ELF-1 (cell line): ENCODE measurements at regions not wholly inside any gene's neighbourhood (a gene's known extent, or its start where the extent isn't known, plus 50 kb on each side); places are given as distances from the start of the nearest gene placed in this dataset.

Experiments used
- DNase-seq: peaks from one replicate; pipeline ENCODE4 v3.0.0-alpha.2; 2016; ENCODE audit warnings: low read depth, low spot score

DNA sequence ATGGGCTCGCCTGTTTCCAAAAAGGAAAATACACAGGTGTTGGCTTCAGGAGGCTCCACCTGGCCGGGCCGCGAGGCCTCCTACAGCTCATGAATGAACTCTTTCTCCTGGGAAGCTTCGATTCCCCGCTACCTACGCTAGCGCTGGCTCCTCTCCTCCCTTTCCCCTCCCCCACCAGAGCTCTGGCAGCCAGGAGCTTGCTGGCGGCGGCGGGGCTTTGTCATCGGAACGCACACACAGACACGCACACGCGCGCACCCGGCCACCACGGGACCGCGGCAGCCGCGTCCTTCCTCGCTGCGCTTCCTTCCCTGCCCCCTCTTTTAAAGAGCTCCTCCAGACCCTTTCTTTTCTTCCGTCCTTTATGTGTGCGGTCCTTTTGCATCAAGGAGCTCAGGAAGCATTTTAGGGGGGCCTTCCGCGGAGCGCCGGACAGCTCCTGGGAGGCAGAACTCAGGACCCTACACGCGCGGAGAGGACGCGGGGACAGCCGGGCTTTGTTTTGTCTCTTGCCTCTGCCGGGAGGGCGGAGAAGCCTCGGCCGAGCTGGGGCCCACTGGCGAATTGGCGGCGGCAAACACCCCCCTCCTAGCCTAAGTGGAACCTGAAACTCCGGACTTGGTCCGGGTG, 70.2 kb upstream of the BCOR start:
- DNase-seq = peak; percentile 78

- DNase-seq = no peak
Measured at GRCh38 chrX:40167233-40167849, 69.6 kb upstream of the BCOR start.

- DNase-seq = peak; percentile 74
Measured at GRCh38 chrX:40166582-40166981, 68.8 kb upstream of the BCOR start.

- DNase-seq = no peak
Measured at GRCh38 chrX:40165861-40166260, 68.1 kb upstream of the BCOR start.

GRCh38 chrX:40165206-40165605, 67.4 kb upstream of the BCOR start:
- DNase-seq = peak; percentile 14

GRCh38 chrX:40164751-40165150, 67.0 kb upstream of the BCOR start:
- no peak for DNase-seq

DNA sequence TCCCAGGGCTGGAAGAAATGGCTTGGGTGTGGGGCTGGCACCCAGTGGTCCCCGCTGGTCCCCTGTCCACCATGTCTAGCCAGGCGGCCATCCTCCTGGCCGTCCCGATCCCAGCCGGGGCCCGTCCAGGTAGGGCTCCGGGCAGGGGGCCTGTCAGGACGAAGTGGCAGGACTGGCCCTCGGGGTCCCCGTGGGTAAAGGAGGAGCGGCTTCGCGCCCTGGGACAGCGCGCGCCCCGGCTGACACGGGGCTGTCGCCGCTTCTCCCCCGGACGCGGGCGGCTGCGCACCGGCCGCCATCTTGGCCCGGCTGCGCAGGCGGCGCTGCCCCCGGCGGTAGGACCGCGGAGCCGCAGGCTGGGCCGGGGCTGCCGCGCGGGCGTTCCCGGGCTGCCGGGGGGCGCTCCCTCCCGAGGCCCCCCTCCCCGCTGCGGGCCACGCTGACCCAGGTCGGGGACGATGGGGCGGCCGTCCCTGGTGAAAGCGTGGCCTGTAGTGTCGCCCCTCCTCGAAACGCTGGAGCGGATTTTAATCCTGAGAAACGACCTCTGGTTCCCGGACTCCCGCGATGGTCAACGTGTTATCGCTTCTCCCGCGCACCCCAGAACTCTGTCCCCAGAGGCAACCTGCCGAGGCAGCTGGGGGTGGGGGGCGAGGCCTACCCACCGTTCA, 60.4 kb upstream of the BCOR start:
- DNase-seq = peak; percentile 65

DNA sequence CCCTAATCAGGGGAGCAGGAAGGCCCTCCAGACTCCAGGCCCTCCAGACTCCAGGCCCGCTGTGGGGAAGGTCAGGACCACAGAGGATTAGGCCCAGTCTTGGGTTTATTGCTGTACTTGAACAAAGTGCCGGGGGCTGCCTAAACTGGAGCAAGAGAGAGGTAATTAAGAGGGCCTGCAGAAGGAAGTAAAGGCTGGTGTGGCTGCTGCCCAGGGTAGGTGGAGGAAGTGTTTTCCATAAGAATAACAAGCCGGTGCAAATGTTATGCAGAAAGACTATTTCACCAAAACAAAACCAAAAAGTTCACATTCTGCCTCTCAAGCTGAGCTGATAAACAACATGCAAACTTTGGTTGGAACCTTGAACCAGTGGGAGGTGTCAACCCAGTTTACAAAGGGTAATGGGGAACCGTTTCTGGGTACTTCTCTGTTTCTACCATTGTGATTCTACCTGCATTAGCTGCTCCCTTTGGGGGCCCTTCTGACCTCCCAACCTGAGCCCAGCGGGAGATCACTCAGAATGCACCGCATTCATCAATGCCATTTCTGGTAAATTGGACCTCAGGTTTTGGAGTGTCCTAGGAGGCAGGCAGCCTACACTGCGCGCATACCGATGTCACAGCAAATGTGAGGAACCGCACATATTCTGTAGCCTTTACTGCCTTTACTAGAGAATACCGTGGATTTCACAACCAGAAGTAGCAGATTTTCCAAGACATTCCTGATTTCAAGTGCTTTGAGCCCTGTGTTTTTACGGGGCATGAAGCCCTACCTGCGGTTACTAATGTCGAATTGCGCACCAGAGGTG, 59.7 kb upstream of the BCOR start:
- DNase-seq = peak; percentile 85

- DNase-seq = peak; percentile 80
Measured at GRCh38 chrX:40156470-40157227, 58.9 kb upstream of the BCOR start.

GRCh38 chrX:40155589-40156469, 58.1 kb upstream of the BCOR start:
- peak; percentile 67 for DNase-seq

DNA sequence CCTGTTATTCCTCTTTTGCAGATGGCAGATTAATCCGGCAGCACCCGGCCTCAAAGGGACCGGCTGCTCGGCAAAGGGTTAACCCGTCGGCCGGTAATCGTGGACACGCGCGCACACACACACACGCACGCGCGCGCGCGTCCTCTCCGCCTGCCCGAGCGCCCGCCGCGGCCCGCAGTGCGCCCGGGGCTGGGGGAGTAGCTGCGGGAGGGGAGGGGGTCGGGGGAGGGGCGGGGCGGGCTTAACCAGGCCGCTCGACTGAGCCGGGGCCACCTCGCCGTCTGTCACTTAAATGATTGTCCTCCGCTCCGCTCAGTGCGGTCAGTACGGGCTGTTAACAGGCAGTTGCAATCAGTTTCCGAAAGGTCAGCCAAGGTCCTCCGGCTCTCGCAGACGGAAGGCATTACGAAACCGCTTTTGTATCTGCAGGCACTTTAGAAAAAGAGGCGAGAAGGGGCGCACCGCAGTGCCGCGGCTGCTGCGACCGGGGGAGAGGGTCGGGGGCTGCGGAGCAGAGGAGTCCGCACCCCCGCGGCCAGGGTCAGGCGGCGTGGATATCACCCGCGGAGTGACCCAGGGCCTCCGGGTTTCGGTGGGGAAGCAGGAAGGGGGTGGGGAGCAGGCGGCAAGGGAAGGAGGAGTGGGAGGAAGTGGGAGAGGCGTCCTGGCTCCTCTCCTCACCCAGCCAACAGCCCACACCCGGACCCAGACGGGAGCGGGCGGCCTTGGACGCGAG, 57.3 kb upstream of the BCOR start:
- peak; percentile 81 for DNase-seq

GRCh38 chrX:40154250-40154852, 56.6 kb upstream of the BCOR start:
- DNase-seq = peak; percentile 60

DNA sequence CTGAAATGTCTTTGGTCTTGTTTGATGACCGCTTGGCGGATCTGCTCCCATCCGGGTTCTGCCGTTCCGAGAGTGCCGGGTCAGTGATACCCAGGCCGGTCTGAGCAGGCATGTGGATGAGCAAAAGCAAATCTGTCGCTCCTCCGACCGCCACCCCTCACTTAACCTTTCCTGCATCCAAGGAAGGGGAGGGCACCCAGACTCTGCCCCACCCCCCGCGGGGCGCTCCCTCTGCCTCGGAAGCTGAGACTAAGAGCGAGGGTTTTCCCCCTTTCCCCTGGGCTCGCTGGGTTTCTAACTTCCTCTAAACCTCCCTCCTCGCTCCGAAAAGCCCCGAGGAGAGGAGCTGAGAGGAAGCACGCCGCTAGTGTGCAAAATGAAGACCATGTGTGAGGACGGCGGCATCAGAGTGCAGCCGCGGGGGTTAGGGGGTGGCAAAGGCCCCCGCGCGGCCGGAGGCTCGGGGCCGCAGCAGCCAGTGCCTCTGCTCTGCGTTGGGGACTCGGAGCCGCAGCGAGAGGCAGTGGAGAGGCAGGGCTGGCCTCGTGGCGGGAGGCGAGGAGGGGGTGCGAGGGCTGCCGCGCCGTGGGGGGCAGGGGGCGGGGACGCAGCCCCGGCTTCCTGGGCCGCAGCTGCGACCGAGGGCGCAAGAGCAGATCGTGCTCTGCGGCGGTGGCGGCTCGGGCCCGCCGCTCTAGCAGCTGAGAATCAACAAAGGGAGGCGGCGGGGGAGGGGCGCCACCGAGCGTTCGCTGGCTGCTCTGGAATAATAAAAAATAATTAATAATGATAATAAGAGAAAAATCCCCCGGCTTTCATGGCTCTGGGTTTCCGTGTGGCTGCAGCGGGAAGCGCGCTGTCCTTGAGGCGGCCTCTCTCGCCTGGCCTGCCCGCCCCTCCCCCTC, 55.8 kb upstream of the BCOR start:
- DNase-seq = peak; percentile 64

DNA sequence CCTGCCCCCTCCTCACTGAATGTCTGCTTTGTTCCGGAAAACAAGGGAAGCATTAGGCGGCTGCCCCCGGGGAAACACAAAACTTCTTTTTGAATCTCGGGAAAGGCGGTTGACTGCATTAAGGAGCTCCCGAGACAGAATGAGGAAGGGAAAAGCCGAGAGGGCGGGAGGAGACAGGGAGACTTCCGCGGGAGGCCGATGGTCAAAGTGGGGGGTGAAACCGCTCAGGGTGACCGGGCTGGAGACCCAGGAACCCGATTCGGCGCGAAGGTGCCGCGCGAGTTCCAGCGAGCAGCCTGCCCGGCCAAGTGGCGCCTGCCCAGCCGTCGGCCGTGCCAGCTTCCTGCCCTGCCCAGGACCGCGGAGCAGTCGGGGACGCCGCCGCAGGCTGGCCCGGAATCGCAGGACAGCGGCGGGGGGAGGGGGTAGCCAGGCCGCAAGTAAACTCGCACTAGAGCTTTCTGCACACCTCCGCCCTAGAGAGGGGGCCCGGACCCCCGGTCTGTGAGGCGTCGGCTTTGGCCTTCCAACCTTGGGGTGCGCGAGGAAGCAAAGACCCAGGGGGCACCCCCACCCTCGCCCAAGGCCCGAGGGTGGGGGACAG, 55.1 kb upstream of the BCOR start:
- peak; percentile 64 for DNase-seq

- peak; percentile 50 for DNase-seq
Measured at GRCh38 chrX:40152173-40152711, 54.5 kb upstream of the BCOR start.

- peak; percentile 65 for DNase-seq
Measured at GRCh38 chrX:40151211-40152172, 53.7 kb upstream of the BCOR start.
